Thoracic aorta (tissue), 2 donors: ENCODE measurements at regions not wholly inside any gene's neighbourhood (a gene's known extent, or its start where the extent isn't known, plus 50 kb on each side); places are given as distances from the start of the nearest gene placed in this dataset.

Experiments
- ATAC-seq: fragments of 150-250 bp; one replicate; pipeline ENCODE4 v1.8.0; 2017; ENCODE audit warnings: low read depth; ENCODE audit not compliant: insufficient number of reproducible peaks, low FRiP score
- DNase-seq: peaks from one replicate; pipeline ENCODE4 v3.0.0-alpha.2; 2020; ENCODE audit warnings: low spot score
- H3K27ac ChIP-seq, 2 donors: fragments of 200-600 bp; sonication (generic); 1 replicate in 1 of 2; 2 replicates in 1 of 2; pipeline ENCODE4 v1.5.1; 2016; ENCODE audit warnings: mild to moderate bottlenecking in 2 of 2, moderate library complexity in 2 of 2
- H3K27me3 ChIP-seq: fragments of 200-600 bp; sonication (generic); replicated peaks from 2 replicates; pipeline ENCODE4 v1.6.0; 2016; ENCODE audit warnings: mild to moderate bottlenecking; ENCODE audit not compliant: insufficient read depth
- H3K36me3 ChIP-seq: fragments of 200-600 bp; sonication (generic); one replicate; pipeline ENCODE4 v1.5.1; 2016
- H3K4me1 ChIP-seq, 2 donors: fragments of 200-600 bp; sonication (generic); 1 replicate in 1 of 2; 2 replicates in 1 of 2; pipeline versions ENCODE4 v1.5.1 to v1.6.0; 2016; ENCODE audit warnings: low read depth in 2 of 2, mild to moderate bottlenecking in 1 of 2; ENCODE audit not compliant: control insufficient read depth in 1 of 2
- H3K4me3 ChIP-seq: fragments of 200-600 bp; sonication (generic); 2 replicates; pipeline ENCODE4 v1.5.1; 2016; ENCODE audit warnings: mild to moderate bottlenecking
- H3K9me3 ChIP-seq: fragments of 200-600 bp; sonication (generic); 2 replicates; pipeline ENCODE4 v1.5.1; 2016
- TF ChIP-seq, protein P1 (sequence below): fragments of 200-600 bp; sonication (generic); IDR thresholded peaks from one replicate; pipeline ENCODE4 v1.5.1; 2019; ENCODE audit warnings: antibody characterized with exemption

DNA sequence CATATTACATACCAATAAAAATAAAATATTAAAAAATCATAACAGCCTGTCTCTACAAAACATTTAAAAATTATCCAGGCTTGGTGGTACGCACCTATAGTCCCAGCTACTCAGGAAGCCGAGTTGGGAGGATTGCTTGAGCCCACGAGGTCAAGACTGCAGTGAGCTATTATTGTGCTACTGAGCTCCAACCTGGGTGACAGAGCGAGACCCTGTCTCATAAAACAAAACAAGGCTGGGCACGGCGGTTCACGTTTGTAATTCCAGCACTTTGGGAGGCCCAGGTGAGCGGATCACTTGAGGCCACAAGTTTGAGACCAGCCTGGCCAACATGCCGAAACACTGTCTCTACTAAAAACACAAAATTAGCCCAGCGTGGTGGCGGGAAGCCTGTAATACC lies 52.2 kb upstream of the LSM14A start:
- Histone ChIP-seq H3K4me3 (no peak overlapping the region), H3K4me1 (no peaks in the 10 kb centered on the region), H3K27ac (no peak overlapping the region), H3K36me3 (no peaks in the 10 kb centered on the region), H3K27me3 (no peaks in the 10 kb centered on the region), H3K9me3 (no peaks in the 10 kb centered on the region)
- TF ChIP-seq, protein P1, sequence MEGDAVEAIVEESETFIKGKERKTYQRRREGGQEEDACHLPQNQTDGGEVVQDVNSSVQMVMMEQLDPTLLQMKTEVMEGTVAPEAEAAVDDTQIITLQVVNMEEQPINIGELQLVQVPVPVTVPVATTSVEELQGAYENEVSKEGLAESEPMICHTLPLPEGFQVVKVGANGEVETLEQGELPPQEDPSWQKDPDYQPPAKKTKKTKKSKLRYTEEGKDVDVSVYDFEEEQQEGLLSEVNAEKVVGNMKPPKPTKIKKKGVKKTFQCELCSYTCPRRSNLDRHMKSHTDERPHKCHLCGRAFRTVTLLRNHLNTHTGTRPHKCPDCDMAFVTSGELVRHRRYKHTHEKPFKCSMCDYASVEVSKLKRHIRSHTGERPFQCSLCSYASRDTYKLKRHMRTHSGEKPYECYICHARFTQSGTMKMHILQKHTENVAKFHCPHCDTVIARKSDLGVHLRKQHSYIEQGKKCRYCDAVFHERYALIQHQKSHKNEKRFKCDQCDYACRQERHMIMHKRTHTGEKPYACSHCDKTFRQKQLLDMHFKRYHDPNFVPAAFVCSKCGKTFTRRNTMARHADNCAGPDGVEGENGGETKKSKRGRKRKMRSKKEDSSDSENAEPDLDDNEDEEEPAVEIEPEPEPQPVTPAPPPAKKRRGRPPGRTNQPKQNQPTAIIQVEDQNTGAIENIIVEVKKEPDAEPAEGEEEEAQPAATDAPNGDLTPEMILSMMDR, result no peak
- DNase-seq, result no peak
- no peak for ATAC-seq

DNA sequence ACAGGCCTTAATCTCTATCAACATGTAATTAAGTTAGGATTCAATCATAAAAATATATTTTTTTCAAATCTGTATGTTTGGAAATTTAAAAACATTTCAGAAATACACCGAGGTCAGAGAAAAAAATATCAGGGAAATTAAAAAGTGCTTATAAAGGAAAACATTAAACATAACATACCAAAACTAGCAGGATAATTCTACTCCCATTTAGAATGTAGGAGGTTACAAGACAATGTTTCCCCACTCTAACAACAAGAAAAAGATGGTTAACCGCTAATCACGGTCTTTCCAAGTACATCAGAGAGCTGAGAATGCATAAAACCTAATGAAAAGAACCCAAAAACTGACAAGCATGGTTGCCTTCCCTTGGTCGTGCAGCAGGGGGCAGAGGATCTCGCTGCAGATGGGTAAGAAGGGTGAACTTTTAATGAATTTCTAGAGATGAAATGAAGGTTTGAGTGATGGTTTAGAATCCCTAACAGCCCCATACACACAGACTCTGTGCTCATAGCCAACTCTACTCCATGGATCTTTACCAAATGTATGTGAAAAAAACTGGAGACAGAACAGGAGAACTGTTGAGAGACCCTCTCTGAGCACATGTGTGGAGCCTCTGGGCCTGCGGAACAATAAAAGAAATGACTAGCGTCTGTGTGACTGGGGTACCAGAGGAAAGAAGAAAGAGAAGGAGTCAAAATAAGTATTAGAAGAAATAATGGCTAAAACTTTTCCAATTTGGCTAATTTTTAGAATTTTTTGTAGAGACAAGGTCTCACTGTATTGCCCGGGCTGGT lies 51.3 kb upstream of the LSM14A start:
- Histone ChIP-seq H3K27me3 (no peaks in the 10 kb centered on the region), H3K36me3 (no peaks in the 10 kb centered on the region), H3K27ac (no peak overlapping the region), H3K4me1 (no peaks in the 10 kb centered on the region), H3K9me3 (no peaks in the 10 kb centered on the region), H3K4me3 (no peak overlapping the region)
- TF ChIP-seq, protein P1, result peak; percentile 21
- DNase-seq (no peak), ATAC-seq (no peak)
